SK-N-SH (cell line): ENCODE measurements at regions not wholly inside any gene's neighbourhood (a gene's known extent, or its start where the extent isn't known, plus 50 kb on each side); places are given as distances from the start of the nearest gene placed in this dataset.

Experiments
- EZH2phosphoT487 ChIP-seq: fragments of 200-600 bp; sonication (generic); IDR thresholded peaks from 2 replicates; pipeline ENCODE4 v1.6.1; 2017; ENCODE audit warnings: low read depth, mixed run types, mild to moderate bottlenecking, antibody characterized with exemption, moderate library complexity, borderline replicate concordance
- MXI1 ChIP-seq: IDR thresholded peaks from 2 replicates; pipeline ENCODE4 v1.6.1; 2012; ENCODE audit warnings: mild to moderate bottlenecking, low read depth, low read length, improper control_type of control experiment
- NFIC ChIP-seq: IDR thresholded peaks from 2 replicates; pipeline ENCODE4 v1.4.0; 2012; ENCODE audit warnings: borderline replicate concordance
- NRF1 ChIP-seq: IDR thresholded peaks from 2 replicates; pipeline ENCODE4 v1.6.1; 2012; ENCODE audit warnings: low read depth, mild to moderate bottlenecking, low read length
- RAD21 ChIP-seq: IDR thresholded peaks from 2 replicates; pipeline ENCODE4 v1.6.1; 2012; ENCODE audit warnings: mild to moderate bottlenecking, low read length
- TEAD4 ChIP-seq: IDR thresholded peaks from 2 replicates; pipeline ENCODE4 v1.4.0; 2012; ENCODE audit warnings: mild to moderate bottlenecking, borderline replicate concordance; ENCODE audit not compliant: insufficient read depth

- TF ChIP-seq NRF1 (no peak), NFIC (no peak), RAD21 (no peak), EZH2phosphoT487 (no peak), MXI1 (no peak), TEAD4 (no peak)
Observed at GRCh38 chr2:125959047-125959446, 696.9 kb upstream of the GYPC start.
